Skin of body (tissue), 1 donor: ENCODE measurements at regions not wholly inside any gene's neighbourhood (a gene's known extent, or its start where the extent isn't known, plus 50 kb on each side); places are given as distances from the start of the nearest gene placed in this dataset.
A peak's percentile ranks its signal among the peaks of the same experiment; 100 is the strongest.

Source experiments
- DNase-seq: peaks from one replicate; lab custom pipeline; 2025; lab: John Stamatoyannopoulos, UW

DNA sequence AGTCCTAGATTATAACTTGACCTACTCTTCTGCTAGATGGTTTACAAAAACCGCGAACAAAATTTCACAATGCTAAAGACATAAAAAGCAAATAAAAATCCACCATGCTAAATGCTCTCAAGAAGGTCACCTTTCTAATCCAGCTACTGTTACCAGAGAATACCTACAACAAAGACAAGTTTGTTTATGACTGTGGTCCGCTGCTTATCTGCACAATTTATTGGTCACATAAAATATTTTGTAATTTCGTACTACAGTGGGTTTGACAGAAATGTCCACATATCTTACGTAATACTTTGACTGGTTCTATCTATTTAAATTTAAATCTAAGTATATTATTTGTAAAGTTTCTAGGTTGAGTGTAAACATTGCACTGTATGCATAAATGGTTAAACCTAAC lies 257.6 kb upstream of the ZNF608 start:
- DNase-seq, result no peak

DNA sequence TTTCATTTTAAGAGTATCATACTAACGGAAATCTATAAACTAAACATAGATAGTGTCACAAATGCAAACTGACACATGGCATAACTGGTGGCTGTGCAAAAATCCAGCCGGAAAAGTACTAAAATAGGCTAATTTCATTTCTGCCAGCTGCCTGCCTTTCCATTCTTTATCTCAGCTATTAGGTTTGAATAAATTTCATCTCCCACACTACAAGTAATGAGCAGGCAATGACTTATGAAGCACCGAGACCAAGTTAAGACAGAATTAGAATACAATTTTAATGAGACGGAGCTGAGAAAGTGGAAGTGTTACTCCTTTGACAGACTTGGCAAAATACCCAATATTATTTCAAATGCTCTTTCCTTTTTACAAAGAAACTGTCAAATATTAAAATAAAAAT lies 258.8 kb upstream of the ZNF608 start:
- no peak for DNase-seq

DNA sequence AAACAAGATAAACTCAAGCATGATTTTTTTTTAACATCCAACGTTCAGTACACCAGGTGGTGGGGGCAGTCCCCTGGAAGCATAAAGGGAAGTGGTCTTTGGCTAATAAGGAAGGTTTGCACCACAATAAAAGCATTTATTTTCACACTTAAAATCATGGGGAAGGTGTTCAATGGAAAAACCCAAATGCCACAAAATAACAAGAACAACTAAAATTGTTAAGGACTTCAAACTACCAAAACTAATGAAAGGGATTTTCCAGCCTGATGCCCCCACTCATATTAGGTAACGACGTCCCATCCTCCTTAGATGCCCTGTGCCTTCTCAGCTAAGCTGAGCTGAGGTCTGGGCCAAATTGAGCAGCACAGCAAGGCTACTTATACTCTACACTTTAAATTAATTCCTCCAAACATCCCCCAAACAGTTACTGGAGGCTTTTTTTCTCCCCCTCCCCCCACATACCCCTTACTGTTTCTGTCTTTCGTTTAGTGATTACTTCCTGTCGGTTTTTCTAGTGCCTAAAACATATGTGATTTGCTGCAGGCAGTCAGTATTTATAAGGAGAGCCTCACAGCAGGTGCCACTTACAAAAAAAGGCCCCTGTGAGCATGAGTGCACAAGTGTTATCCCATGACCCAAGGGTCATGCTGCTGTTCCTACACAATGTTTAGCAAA lies 259.7 kb upstream of the ZNF608 start:
- DNase-seq, result no peak

DNA sequence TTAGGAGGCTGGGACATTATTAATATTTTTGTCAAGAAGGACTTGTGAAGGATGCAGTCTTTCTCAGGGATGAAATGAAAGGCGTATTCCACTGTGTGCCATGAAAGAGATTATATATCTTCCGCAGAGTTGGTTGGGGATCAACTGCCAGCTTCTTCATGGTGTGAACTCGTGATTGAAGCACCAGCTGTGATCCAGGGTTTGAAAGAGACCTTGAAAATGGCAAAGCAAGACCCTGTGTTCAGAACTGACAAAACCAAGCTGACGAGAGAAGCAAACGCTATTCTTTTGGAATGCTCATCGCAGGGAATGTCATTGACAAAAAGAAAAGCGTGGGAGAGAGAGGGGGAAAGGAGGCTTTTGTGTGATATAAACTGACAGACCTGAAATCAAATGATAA lies 263.9 kb upstream of the ZNF608 start:
- no peak for DNase-seq

DNA sequence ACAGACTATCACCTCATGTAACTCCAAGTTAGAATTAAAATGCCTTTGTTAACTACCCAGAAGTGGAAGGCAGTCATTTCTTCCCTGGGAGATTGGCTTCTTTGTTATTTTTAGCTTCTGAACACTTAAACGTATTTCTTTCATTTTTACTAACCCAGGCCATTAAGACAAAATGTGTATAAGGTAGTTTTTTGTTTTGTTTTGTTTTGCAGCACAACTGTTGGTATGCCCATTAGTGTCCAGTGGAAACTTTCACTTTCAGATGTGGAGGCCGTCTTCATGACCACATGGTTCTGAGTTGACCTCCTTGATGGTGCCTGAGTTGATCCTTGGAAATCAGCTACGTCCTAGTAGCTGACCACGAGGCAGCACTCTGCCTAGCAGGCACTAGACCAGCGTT lies 264.6 kb upstream of the ZNF608 start:
- DNase-seq, result no peak

DNA sequence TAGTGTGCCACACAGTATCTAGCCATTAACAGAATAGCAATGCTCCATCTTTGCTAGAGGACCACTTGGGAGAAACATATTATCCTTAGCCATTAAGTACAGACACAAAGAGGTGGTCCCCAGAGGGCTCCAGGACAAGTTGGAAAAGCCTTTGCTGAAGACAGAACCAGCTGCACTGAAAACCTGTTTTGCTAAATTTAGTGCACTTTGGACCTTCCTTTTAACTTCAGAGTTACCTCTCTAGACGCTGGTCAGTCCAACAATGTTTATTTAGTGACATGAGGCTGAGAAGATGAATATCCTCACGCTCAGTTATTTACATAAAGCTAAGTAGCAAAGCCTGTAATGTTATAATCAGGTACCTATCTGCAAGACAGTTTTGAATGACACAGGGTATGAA lies 265.0 kb upstream of the ZNF608 start:
- DNase-seq, result no peak

DNA sequence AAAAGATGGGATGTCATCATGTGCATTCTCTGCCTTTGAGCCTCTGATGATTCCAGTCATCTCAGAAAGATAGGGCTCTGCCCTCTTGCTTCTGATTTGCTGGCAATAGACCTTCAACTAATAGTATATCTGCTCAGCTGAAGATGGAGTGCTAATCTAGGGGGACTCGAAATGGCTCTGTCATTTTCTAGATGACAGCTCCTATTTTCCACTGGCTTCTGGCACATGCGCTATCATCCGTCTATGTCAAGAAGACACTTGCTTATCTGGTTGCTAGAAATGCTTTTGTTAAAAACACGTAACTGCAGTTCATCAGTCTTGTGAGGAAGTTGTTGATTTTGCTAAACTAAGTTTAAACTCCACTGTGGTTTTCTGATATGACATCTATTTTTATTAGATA lies 265.5 kb upstream of the ZNF608 start:
- no peak for DNase-seq

DNA sequence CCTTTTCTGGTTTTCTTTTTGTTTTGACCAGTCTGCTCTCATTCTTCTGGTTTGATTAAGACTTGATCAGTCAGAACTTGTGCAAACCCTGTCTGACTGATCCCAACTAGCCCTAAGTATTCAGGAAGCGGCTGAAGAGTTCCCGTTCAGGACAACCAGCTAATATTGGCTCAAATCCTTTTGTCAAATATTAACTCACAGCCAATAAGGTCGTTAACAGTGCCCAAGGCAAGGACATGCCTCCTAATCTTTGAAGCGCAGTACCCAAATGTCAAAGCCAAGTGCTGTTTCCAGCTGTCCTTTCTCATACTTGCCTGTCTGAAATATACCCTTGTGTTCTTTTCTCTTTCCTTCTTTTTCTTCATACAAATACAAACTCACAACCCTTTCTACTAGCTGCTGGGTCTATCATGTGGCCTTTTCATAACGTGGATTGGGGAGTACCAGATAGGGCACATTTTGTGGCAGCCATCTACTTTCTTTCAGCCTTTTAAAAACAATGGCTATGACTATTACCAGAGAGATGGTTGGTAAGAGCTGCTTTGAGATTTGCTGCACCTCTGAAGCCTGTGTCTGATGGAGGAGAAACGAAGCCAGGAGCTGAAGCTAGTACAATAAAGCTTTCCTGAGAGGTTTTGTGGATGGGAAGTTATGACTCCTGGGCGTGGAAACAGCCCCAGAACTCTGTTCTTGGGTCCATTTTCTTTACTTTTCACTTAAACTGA lies 266.4 kb upstream of the ZNF608 start:
- DNase-seq, result no peak

DNA sequence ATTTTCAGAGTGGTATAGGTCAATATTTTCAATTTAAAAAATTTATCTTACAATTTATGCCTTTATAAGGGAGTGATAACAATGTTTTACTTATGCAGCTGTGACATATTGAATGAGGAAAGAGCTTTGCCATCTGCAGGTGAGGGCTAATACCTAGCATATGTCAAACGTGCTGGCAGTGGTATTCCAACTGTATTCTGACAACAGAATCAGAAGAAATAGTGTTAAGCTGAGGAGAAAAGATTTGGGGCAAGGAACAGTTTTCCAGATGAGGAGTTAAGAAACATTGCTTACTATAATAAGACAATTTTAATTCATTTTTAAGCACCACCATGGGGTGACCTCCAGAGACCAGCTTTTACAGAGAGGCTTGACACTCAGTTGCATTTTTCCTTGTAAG lies 267.8 kb upstream of the ZNF608 start:
- no peak for DNase-seq

DNA sequence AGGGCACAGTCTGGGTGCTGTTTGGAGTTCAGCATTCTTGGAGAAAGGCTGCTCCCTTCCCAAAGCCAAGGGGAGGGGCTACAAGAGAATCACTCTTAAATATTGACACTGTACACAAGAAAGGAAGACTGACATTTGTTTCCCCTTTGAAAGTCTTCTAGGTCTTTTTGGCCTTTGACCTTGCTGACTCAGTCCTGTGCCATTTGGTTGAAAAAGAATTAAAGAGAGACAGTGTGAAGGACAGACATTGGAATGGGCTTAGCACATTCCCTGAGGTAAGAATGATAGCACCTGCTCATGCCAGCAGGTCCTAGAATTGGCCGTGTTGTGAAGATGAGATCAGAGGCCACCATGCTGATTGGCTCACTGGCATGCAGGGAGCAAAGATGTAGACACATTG lies 271.4 kb upstream of the ZNF608 start:
- no peak for DNase-seq

DNA sequence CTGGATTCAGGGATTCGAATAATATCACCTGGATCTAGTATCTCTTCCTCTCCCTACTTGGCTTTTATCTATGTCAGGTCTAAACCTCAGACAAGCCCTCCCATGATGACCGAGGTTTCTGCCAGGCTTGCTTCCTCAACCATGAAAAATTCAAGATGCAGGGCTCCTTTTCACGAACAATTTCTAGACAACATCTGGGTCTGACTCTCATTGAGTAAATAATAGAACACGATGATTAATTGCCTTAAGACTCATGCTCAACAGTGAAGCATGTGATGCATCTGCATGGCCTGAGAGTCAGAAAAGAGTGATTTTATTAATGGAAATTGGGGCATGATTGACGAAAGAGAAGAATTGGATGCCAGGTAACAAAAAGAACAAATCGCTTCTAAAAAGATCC lies 277.2 kb upstream of the ZNF608 start:
- DNase-seq, result no peak

DNA sequence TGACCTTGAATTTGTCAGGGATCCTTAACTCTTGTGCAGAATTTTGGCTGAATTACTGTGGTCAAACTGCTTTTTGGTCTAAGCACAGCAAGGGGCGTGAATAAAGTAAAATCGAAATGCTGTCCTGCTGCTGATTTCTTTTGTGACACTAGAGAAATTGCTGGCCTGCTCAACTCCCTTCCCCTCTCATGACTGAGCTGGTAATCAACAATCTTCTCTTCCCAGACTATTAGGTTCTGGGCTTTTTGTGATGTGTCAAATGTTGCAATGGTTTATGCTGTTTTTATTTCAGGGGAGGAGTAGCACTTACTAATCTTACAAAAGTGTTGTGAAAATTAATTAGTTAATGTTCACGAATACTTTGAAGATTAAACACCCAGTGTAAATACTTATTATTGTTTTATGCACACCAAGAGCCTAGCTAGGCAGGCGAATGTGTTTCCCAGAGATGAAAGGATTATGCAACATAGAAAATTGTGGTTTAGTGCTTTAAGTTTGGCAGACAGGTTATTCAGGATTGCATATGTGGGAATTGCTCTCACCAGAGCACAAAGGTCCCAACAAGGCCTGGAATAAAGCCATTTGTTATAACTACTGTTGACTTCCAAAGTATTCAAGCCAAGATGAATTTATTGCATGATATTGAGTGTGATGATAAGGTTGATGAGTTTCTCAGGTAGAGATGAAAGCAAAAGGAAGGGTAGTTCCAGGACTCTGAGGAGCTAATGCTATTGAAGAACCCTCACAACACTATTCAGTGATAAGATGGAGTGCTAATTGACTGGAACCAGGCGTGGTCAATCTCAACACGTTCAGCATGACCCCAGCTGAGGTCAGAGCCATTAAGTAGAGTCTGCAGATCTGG lies 280.7 kb upstream of the ZNF608 start:
- no peak for DNase-seq

DNA sequence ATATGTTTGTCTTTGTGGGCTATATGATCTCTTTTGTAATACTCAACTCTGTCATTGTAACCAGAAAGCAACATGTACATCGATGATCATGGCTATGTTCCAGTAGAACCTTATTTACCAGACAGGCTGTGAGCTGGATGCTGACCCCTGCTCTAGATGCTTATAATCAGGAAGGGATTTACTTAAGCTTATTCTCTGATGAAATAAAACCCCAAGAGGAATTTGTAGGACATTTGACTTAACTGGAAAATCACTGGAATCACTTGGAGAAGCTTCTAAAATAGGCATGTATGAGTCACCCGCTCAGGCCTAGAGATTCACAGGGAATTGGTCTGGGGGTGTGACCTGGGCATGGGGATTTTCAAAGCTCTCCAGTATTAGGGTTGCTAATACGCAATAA lies 285.8 kb upstream of the ZNF608 start:
- no peak for DNase-seq

DNA sequence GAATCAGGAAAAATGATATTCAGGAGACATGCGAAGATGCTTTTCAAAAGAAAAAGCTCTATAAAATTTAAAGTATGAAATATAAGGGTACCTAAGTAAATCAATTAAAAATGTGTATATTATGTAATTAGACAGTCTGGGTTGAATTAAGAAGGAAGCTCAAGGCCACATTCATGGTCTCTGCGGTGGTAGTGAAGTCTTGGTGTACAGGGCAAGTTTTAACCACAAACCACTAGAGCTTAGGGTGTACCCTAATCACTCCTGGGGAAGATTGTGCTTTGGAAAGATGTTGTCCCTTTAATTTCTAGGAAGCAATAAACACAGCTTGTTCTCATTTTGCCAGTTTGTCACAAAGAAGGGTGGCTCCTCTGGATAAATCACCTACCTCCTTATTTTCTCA lies 287.2 kb upstream of the ZNF608 start:
- no peak for DNase-seq

DNA sequence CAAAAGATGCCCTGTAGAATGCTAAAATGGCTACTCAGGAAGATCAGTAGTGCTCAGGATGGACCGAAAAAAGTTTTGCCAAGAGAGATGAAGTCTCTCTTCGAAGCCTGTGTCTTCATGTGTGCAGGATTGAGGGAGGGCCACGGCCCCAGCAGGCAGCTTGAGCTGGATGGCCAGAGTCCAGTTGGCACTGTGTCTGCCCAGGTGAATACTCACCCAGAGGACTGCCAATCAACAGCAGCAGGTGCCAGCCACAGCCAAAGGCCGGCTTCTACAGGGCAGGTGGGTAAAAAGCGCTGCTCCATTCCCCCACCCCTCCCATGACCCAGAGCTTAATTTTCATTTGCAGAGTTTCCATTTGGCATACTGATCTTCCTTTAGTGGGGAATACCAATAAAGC lies 287.9 kb upstream of the ZNF608 start:
- DNase-seq, result no peak

DNA sequence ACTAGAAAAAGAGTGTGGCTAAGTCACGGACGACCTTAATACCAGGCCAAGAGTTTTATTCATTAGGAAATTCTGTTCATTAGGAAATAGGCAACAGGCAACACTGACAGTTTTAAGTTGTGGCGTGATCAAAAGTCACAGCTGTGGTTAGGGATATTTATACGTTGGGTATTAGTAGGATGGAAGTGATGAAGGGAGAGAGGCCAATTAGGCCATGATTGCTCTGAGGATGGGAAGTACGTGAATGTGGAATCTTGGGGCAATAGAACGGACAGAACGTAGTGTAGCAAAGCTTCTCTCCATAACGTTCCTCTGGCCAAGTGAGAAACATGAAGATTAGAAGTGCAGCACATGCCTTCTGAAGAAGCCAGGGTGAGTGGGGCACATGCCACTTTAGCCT lies 290.1 kb upstream of the ZNF608 start:
- DNase-seq, result no peak

DNA sequence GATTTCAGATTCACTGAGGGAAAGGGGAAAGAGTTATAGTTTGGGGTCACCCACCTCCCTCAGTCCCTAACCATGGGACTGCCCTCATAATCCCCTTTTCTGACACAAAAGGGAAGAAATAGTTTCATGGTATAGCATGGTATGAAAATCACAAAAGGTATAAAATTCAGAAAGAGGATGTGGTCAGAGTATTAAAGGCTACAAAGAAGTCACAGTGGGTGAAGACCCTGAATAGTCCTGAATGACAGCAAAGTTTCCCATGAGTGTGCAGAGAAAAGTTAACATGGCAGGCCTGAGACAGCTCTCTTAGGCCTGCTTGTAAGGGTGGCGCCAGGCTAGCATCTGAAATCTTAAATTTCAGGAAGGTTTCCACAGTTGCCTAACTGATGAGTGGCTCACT lies 290.6 kb upstream of the ZNF608 start:
- DNase-seq, result no peak

DNA sequence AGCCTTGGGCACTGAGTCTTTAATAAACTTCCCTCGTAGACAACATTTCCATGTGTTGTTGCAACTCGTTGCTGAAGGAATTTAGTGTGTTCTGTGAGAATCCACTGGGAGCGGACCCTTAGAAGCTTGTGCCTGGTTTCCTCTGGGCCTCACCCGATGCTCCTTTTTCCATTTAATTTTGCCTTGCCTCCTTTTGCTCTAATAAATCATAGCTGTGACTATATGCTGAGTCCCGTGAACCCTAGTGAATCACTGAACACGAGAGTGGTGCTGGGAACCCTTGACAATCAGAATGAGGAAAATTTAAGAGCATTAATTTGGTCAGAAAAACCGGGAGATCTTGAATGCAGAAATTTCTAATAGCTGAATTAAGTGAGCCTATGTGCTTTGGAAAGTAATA lies 291.1 kb upstream of the ZNF608 start:
- no peak for DNase-seq

DNA sequence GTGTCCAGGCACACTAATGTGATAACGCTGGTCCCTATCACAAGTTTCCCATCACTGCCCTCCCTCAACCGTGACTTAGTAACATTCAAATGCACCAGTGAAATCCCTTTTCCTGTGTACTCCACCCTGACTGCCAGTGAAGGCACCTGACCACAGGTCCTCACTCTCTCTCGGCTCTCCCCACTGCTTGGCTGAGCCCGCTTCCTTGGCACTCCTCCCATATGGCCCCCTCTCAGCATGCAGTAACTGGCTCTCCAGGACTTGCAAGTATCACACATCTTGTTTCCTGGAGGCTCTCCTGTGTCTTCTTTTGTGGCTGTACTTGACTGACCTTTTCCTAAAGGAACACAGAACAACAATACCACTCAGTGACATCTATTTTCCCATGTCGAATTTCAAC lies 292.0 kb upstream of the ZNF608 start:
- DNase-seq, result no peak

DNA sequence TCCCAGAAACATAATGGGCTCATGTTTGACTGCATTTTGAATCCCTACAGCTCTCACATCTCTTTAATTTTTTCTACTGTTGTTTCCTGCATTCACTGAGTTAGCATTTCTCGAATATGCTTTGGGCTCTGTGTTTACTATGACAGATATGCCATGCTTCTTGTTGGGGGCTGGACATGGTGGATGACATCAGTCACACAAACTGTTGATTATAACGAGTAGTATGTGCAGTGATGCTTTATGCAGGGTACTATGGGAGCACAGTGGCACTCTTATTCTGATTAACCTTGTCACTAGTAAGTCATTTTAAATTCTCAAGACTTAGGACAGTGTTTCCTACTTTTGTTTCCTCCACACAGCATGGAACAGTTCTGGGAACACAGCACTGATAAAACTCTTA lies 295.4 kb upstream of the ZNF608 start:
- DNase-seq, result no peak

DNA sequence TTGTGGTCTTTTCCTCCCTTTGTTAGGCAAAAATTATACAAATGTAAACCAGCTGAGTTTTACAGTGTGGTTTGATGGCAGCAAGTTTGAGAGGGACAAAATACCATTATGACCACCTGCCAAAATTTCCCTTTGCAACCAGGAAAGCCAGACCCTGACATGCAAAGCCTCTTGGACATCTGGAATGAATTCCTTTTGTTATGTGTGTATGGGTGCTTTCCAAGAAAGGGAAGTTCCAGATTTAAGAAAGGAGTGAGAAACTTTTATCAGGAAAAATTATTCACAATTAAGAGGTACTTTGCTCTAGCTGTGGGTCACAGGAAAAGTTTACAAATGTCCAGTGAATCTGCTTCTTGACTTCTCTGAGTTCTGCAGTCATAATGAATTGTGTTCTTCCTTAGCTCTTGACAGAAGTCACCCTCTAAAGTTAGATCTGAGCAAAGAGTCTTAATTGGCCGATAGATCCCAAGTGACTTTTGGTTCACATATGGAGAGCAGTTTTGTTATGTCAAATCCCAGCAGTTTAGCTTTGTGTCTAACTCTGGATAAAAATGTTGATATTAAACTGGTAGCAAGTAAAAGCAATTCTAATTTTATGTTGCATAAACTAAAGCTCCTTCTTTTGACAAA lies 295.9 kb upstream of the ZNF608 start:
- peak; percentile 45 for DNase-seq

DNA sequence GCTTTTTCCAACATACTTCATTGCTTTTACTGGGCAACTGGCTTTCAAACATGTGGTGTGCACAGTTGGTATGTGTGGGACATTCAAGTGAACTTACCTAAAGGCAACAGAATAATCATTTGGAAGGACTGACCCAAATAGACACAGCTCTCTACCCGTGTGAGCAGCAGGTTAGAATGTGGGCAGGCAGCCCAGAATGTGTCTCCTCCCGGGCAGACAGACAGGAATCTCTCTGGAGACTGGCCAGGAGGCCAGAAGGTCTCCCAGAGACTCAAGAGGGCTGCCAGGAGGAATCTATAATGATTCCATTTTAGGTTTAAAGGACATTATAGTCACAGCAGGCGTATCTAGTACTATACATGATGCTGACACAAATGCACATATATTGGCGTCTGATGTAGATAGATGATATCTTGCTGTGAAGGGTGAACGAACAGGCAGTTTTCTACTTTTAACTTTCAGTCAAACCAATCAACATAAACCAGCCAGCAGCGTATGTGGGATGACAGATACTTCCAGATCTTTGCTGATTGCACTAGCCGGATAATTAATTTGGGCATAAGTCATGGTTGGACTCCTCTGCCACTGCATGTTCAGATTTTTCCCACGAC lies 297.4 kb upstream of the ZNF608 start:
- DNase-seq, result no peak
